ENCODE measurements at regions not wholly inside any gene's neighbourhood (a gene's known extent, or its start where the extent isn't known, plus 50 kb on each side); places are given as distances from the start of the nearest gene placed in this dataset.

GRCh38 chr11:32013603-32014002, 77.3 kb upstream of the RCN1 start:
- Histone ChIP-seq H3K27ac (no peak overlapping the region), H3K4me3 (no peak overlapping the region), H3K9me3 (no peaks in the 10 kb centered on the region), H3K36me3 (no peaks in the 10 kb centered on the region), H3K4me1 (no peaks in the 10 kb centered on the region), H3K27me3 (peaks cover 0 to 57% (median 38%) of the 10 kb centered on the region in 7 donors)
- TF ChIP-seq, protein P1, sequence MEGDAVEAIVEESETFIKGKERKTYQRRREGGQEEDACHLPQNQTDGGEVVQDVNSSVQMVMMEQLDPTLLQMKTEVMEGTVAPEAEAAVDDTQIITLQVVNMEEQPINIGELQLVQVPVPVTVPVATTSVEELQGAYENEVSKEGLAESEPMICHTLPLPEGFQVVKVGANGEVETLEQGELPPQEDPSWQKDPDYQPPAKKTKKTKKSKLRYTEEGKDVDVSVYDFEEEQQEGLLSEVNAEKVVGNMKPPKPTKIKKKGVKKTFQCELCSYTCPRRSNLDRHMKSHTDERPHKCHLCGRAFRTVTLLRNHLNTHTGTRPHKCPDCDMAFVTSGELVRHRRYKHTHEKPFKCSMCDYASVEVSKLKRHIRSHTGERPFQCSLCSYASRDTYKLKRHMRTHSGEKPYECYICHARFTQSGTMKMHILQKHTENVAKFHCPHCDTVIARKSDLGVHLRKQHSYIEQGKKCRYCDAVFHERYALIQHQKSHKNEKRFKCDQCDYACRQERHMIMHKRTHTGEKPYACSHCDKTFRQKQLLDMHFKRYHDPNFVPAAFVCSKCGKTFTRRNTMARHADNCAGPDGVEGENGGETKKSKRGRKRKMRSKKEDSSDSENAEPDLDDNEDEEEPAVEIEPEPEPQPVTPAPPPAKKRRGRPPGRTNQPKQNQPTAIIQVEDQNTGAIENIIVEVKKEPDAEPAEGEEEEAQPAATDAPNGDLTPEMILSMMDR (IDR thresholded peaks at IDR 0.05): no peak
- ATAC-seq (no peak), DNase-seq (no peak)
- 38 to 42% methylated on average over 3 of the region's 3 CpGs for WGBS, 2 donors
- intact Hi-C loops (cut with DNase I): no loop called here

DNA sequence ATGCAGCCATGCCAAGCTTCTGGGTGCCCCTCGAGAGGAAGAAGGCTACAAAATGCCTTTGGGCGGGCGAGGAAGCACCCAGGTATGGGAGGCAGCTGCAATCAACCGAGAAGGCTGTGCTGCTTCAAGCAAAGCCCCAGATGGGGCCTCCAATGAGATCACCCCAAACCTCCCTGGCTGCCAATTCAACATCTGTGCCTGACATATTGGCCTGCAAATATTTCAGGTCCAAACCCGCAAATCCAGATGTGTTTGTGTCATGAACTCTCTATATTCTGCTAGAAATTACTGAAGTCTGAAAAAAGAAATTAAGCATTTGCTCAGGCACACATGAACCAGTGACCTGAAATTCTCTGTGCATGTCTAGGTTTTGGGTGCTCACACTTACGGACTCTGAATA, 78.8 kb upstream of the RCN1 start:
- Histone ChIP-seq H3K4me3 (no peak overlapping the region), H3K36me3 (no peaks in the 10 kb centered on the region), H3K4me1 (no peaks in the 10 kb centered on the region), H3K27me3 (peaks cover 0 to 65% (median 53%) of the 10 kb centered on the region in 7 donors), H3K9me3 (no peaks in the 10 kb centered on the region), H3K27ac (no peak overlapping the region)
- ATAC-seq (no peak), DNase-seq (no peak)
- TF ChIP-seq, protein P1 (IDR thresholded peaks at IDR 0.05): no peak
- intact Hi-C loops (cut with DNase I): no loop called here
- WGBS, 2 donors: 73 to 79% methylated on average over 6 of the region's 6 CpGs

- intact Hi-C loops (cut with DNase I): loop anchor here in 2 of 10 donors (5.0 to 10.0 kb wide), 2 partner anchors 614 to 902 kb away; no protein-coding TSS in a partner anchor
- Histone ChIP-seq H3K4me1 (no peaks in the 10 kb centered on the region), H3K27me3 (peaks cover 0 to 77% (median 61%) of the 10 kb centered on the region in 7 donors), H3K9me3 (no peaks in the 10 kb centered on the region), H3K27ac (no peak overlapping the region), H3K4me3 (no peak overlapping the region), H3K36me3 (no peaks in the 10 kb centered on the region)
- ATAC-seq (no peak), DNase-seq (no peak)
- TF ChIP-seq, protein P1 (IDR thresholded peaks at IDR 0.05): no peak
- 58 to 64% methylated on average over 8 of the region's 8 CpGs for WGBS, 2 donors
These were observed 81.9 kb upstream of the RCN1 start for GRCh38 chr11:32008880-32009551.

DNA sequence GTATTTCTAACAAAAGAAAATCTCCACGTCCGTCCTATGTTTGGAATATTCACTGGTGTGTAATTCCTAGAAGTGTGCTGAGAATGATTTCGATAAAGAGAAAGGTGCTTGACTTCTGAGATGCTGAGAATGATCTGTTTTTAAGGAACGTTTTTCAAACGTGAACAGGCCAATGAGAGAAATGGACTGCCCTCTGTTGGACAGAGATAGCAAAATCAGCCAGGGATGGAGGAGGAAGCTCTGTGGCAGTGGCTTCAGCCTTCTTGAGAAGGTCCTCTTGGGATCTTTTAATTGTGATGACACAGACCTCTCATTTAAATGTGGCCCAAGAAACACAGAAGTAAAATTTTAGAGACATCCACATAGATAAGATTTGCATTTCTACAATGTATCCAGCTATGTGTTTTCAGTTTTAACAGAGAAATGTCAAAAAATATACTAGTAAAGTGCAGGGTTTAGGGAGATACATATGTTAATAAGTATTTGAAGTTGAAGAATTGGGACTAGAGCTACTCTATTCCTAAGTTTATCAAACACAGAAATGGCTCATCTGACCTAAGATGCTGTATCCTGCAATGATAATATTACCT, 84.0 kb upstream of the RCN1 start:
- no peaks in the 10 kb centered on the region for H3K36me3 ChIP-seq
- H3K4me3 ChIP-seq: no peak overlapping the region
- TF ChIP-seq, protein P1 (IDR thresholded peaks at IDR 0.05): peak; percentile 19 to 72 (median 65)
- peak in 1 of 2 donors; percentile 6 for DNase-seq
- no peaks in the 10 kb centered on the region for H3K4me1 ChIP-seq
- peaks cover 0 to 85% (median 64%) of the 10 kb centered on the region in 7 donors for H3K27me3 ChIP-seq
- no peak overlapping the region for H3K27ac ChIP-seq
- H3K9me3 ChIP-seq: no peaks in the 10 kb centered on the region
- 9% methylated on average over 5 of the region's 5 CpGs for WGBS, 2 donors
- ATAC-seq: peak in 2 of 8 donors; percentile 39 to 44
- intact Hi-C loops (cut with DNase I): loop anchor here in 2 of 10 donors (5.0 to 10.0 kb wide), 2 partner anchors 612 to 900 kb away; no protein-coding TSS in a partner anchor
